GM18870 (cell line): ENCODE measurements at regions not wholly inside any gene's neighbourhood (a gene's known extent, or its start where the extent isn't known, plus 50 kb on each side); places are given as distances from the start of the nearest gene placed in this dataset.
"Not testable (repeated sequence)": the region's sequence is repeated elsewhere in the genome, so short reads cannot be mapped to it uniquely, and the experiment has no call there.

ENCODE experiments used
- ATAC-seq: cut with Tn5 transposase; IDR thresholded peaks from one replicate; pipeline ENCODE4 v1.9.1; 2021; ENCODE audit warnings: moderate library complexity; ENCODE audit not compliant: unreplicated experiment

- no peak for ATAC-seq
These were observed 698.0 kb downstream of the TDRD15 start for GRCh38 chr2:21821672-21822227.

GRCh38 chr2:21822505-21822904 lies 698.7 kb downstream of the TDRD15 start:
- ATAC-seq: no peak

- ATAC-seq: no peak
These were observed 710.0 kb downstream of the TDRD15 start for GRCh38 chr2:21833767-21834166.

GRCh38 chr2:21836261-21836660 lies 712.5 kb downstream of the TDRD15 start:
- ATAC-seq: no peak

GRCh38 chr2:21836719-21837118 lies 713.0 kb downstream of the TDRD15 start:
- ATAC-seq: no peak

- no peak for ATAC-seq
These were observed 713.6 kb downstream of the TDRD15 start for GRCh38 chr2:21837168-21837960.

- ATAC-seq: no peak
These were observed 717.6 kb downstream of the TDRD15 start for GRCh38 chr2:21841341-21841740.

- not testable (repeated sequence) for ATAC-seq
These were observed 726.6 kb downstream of the TDRD15 start for GRCh38 chr2:21850367-21850766.

GRCh38 chr2:21854938-21855337 lies 731.2 kb downstream of the TDRD15 start:
- ATAC-seq: no peak

GRCh38 chr2:21856708-21857107 lies 732.9 kb downstream of the TDRD15 start:
- no peak for ATAC-seq

GRCh38 chr2:21860907-21861306 lies 737.1 kb downstream of the TDRD15 start:
- no peak for ATAC-seq

GRCh38 chr2:21866316-21866715 lies 742.5 kb downstream of the TDRD15 start:
- ATAC-seq: no peak

GRCh38 chr2:21887881-21888280 lies 764.1 kb downstream of the TDRD15 start:
- no peak for ATAC-seq

GRCh38 chr2:21890041-21890440 lies 766.3 kb downstream of the TDRD15 start:
- no peak for ATAC-seq

GRCh38 chr2:21890716-21891115 lies 766.9 kb downstream of the TDRD15 start:
- no peak for ATAC-seq

GRCh38 chr2:21891191-21891590 lies 767.4 kb downstream of the TDRD15 start:
- no peak for ATAC-seq

- ATAC-seq: no peak
These were observed 768.4 kb downstream of the TDRD15 start for GRCh38 chr2:21892140-21892539.

- no peak for ATAC-seq
These were observed 771.4 kb downstream of the TDRD15 start for GRCh38 chr2:21895200-21895599.

- not testable (repeated sequence) for ATAC-seq
These were observed 785.1 kb downstream of the TDRD15 start for GRCh38 chr2:21908712-21909380.

GRCh38 chr2:21910832-21911507 lies 787.2 kb downstream of the TDRD15 start:
- ATAC-seq: no peak

- no peak for ATAC-seq
These were observed 788.6 kb downstream of the TDRD15 start for GRCh38 chr2:21912405-21912804.

GRCh38 chr2:21915201-21915600 lies 791.4 kb downstream of the TDRD15 start:
- no peak for ATAC-seq
